ENCODE measurements at regions not wholly inside any gene's neighbourhood (a gene's known extent, or its start where the extent isn't known, plus 50 kb on each side); places are given as distances from the start of the nearest gene placed in this dataset.

- Histone ChIP-seq H3K27ac (ENCODE audit: low read depth, low read length) (no peak overlapping the region), H3K27me3 (ENCODE audit: control insufficient read depth, insufficient read depth, low read length) (no peaks in the 10 kb centered on the region), H3K9me3 (ENCODE audit: control insufficient read depth, insufficient read depth, low read length) (no peaks in the 10 kb centered on the region), H3K4me3 (ENCODE audit: low read depth, low read length) (no peak overlapping the region)
- ChIA-PET POLR2A (no interaction called here), CTCF (no interaction called here)
- no peak for DNase-seq (ENCODE audit: low read depth, low spot score)
- TF ChIP-seq CTCF (IDR thresholded peaks at IDR 0.05; ENCODE audit: low read depth, low read length) = no peak
Observed at GRCh38 chr3:171963546-171963945, 75.8 kb upstream of the FNDC3B start.

- no peak overlapping the region for H3K27ac ChIP-seq (ENCODE audit: low read depth, low read length)
- DNase-seq (ENCODE audit: low read depth, low spot score) = no peak
- ChIA-PET POLR2A (no interaction called here), CTCF (no interaction called here)
- TF ChIP-seq CTCF (IDR thresholded peaks at IDR 0.05; ENCODE audit: low read depth, low read length) = no peak
- no peak overlapping the region for H3K4me3 ChIP-seq (ENCODE audit: low read depth, low read length)
- no peaks in the 10 kb centered on the region for H3K27me3 ChIP-seq (ENCODE audit: control insufficient read depth, insufficient read depth, low read length)
- no peaks in the 10 kb centered on the region for H3K9me3 ChIP-seq (ENCODE audit: control insufficient read depth, insufficient read depth, low read length)
Observed at GRCh38 chr3:171965067-171965712, 74.2 kb upstream of the FNDC3B start.

GRCh38 chr3:171966533-171967136, 72.7 kb upstream of the FNDC3B start:
- ChIA-PET CTCF (no interaction called here), POLR2A (no interaction called here)
- no peaks in the 10 kb centered on the region for H3K9me3 ChIP-seq (ENCODE audit: control insufficient read depth, insufficient read depth, low read length)
- peak overlapping the region; percentile 53 for H3K27ac ChIP-seq (ENCODE audit: low read depth, low read length)
- H3K27me3 ChIP-seq (ENCODE audit: control insufficient read depth, insufficient read depth, low read length) = no peaks in the 10 kb centered on the region
- H3K4me3 ChIP-seq (ENCODE audit: low read depth, low read length) = no peak overlapping the region
- no peak for DNase-seq (ENCODE audit: low read depth, low spot score)
- TF ChIP-seq CTCF (IDR thresholded peaks at IDR 0.05; ENCODE audit: low read depth, low read length) = no peak

- ChIA-PET POLR2A (no interaction called here), CTCF (no interaction called here)
- Histone ChIP-seq H3K27me3 (ENCODE audit: control insufficient read depth, insufficient read depth, low read length) (no peaks in the 10 kb centered on the region), H3K4me3 (ENCODE audit: low read depth, low read length) (no peak overlapping the region), H3K9me3 (ENCODE audit: control insufficient read depth, insufficient read depth, low read length) (no peaks in the 10 kb centered on the region), H3K27ac (ENCODE audit: low read depth, low read length) (peak overlapping the region; percentile 53)
- no peak for TF ChIP-seq CTCF (IDR thresholded peaks at IDR 0.05; ENCODE audit: low read depth, low read length)
- DNase-seq (ENCODE audit: low read depth, low spot score) = peak; percentile 33
Observed at GRCh38 chr3:171967137-171967783, 72.1 kb upstream of the FNDC3B start.

- no peak for DNase-seq (ENCODE audit: low read depth, low spot score)
- Histone ChIP-seq H3K27ac (ENCODE audit: low read depth, low read length) (no peak overlapping the region), H3K9me3 (ENCODE audit: control insufficient read depth, insufficient read depth, low read length) (no peaks in the 10 kb centered on the region), H3K4me3 (ENCODE audit: low read depth, low read length) (no peak overlapping the region), H3K27me3 (ENCODE audit: control insufficient read depth, insufficient read depth, low read length) (no peaks in the 10 kb centered on the region)
- POLR2A ChIA-PET = no interaction called here
- CTCF ChIA-PET = no interaction called here
- TF ChIP-seq CTCF (IDR thresholded peaks at IDR 0.05; ENCODE audit: low read depth, low read length) = no peak
Observed at GRCh38 chr3:171967932-171968678, 71.3 kb upstream of the FNDC3B start.

Data from AG04450 (cell line).